Gastrocnemius medialis (tissue), 4 donors: ENCODE measurements at regions not wholly inside any gene's neighbourhood (a gene's known extent, or its start where the extent isn't known, plus 50 kb on each side); places are given as distances from the start of the nearest gene placed in this dataset.

ENCODE experiments used
- POLR2A ChIP-seq, 2 donors: fragments of 450-650 bp; IDR thresholded peaks; one replicate each; pipeline ENCODE4 v1.6.1; 2017; ENCODE audit warnings: antibody characterized with exemption in 2 of 2, mild to moderate bottlenecking in 2 of 2, moderate library complexity in 2 of 2
- TF ChIP-seq, protein P1 (sequence below), 5 experiments: fragments of 450-650 bp in 3 of 5; fragments of 200-600 bp in 2 of 5; sonication (generic) in 2 of 5; IDR thresholded peaks in 4 of 5; conservative IDR thresholded peaks in 1 of 5; 1 replicate in 4 of 5; 2 replicates in 1 of 5; pipeline ENCODE4 v1.5.1; 2016 to 2019; ENCODE audit warnings: antibody characterized with exemption in 5 of 5, mild to moderate bottlenecking in 3 of 5, moderate library complexity in 3 of 5

DNA sequence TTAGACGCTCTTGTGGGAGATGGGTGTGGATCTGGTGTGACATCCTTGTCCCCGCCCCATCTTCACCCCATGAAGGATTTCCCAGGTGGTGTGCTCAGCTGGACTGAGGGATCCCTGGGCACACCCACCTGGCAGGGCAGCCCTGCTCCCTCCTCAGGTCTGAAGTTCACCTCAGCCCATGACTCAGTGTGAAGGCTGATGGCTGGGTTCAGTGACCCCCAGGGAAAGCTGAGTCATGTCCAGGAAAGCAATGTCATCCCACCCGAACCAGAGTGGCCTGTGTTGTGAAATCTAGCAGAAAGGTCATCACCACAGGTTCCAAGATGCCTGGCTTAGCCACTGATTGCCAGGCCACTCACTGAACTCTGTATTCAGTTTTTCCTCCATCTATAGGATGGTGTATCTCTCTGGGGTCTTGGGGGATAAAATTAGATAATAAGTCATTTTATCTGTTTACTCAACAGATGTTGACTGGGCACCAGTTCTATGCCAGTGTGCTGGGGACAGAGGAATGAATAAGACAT is 97.7 kb upstream of the JUN start:
- TF ChIP-seq, protein P1, sequence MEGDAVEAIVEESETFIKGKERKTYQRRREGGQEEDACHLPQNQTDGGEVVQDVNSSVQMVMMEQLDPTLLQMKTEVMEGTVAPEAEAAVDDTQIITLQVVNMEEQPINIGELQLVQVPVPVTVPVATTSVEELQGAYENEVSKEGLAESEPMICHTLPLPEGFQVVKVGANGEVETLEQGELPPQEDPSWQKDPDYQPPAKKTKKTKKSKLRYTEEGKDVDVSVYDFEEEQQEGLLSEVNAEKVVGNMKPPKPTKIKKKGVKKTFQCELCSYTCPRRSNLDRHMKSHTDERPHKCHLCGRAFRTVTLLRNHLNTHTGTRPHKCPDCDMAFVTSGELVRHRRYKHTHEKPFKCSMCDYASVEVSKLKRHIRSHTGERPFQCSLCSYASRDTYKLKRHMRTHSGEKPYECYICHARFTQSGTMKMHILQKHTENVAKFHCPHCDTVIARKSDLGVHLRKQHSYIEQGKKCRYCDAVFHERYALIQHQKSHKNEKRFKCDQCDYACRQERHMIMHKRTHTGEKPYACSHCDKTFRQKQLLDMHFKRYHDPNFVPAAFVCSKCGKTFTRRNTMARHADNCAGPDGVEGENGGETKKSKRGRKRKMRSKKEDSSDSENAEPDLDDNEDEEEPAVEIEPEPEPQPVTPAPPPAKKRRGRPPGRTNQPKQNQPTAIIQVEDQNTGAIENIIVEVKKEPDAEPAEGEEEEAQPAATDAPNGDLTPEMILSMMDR (IDR thresholded peaks at IDR 0.05 in 4 of 5, conservative IDR thresholded peaks at IDR 0.05 in 1 of 5), result no peak
- TF ChIP-seq POLR2A (IDR thresholded peaks at IDR 0.05), result no peak
